ENCODE measurements at regions not wholly inside any gene's neighbourhood (a gene's known extent, or its start where the extent isn't known, plus 50 kb on each side); places are given as distances from the start of the nearest gene placed in this dataset.

- TF ChIP-seq CTCF (optimal IDR thresholded peaks at IDR 0.05 in 1 of 3, IDR thresholded peaks at IDR 0.05 in 1 of 3, conservative IDR thresholded peaks at IDR 0.05 in 1 of 3; ENCODE audit: extremely low read depth in 1 of 3, insufficient read depth in 2 of 3, low read length in 3 of 3) (no peak), EZH2 (IDR thresholded peaks at IDR 0.05; ENCODE audit: low read length) (no peak)
Measured at GRCh38 chr10:123392182-123392963, 238.2 kb downstream of the BUB3 start.
